Vagina (tissue), 2 donors: ENCODE measurements at regions not wholly inside any gene's neighbourhood (a gene's known extent, or its start where the extent isn't known, plus 50 kb on each side); places are given as distances from the start of the nearest gene placed in this dataset.

ENCODE experiments used
- POLR2A ChIP-seq, 2 donors: fragments of 450-650 bp; IDR thresholded peaks; one replicate each; pipeline ENCODE4 v1.6.1; 2017; ENCODE audit warnings: antibody characterized with exemption in 2 of 2, mild to moderate bottlenecking in 2 of 2, moderate library complexity in 2 of 2
- POLR2AphosphoS5 ChIP-seq, 2 donors: sonication (generic); formaldehyde crosslinking; IDR thresholded peaks; one replicate each; pipeline ENCODE4 v1.9.0; 2017; ENCODE audit warnings: antibody characterized with exemption in 2 of 2, mild to moderate bottlenecking in 2 of 2, low read depth in 1 of 2; ENCODE audit not compliant: insufficient read depth in 1 of 2
- TF ChIP-seq, protein P1 (sequence below), 3 experiments: fragments of 450-650 bp in 2 of 3; fragments of 200-600 bp in 1 of 3; sonication (generic) in 1 of 3; IDR thresholded peaks; one replicate each; pipeline ENCODE4 v1.5.1; 2017 to 2019; ENCODE audit warnings: antibody characterized with exemption in 3 of 3, mild to moderate bottlenecking in 2 of 3, moderate library complexity in 2 of 3

DNA sequence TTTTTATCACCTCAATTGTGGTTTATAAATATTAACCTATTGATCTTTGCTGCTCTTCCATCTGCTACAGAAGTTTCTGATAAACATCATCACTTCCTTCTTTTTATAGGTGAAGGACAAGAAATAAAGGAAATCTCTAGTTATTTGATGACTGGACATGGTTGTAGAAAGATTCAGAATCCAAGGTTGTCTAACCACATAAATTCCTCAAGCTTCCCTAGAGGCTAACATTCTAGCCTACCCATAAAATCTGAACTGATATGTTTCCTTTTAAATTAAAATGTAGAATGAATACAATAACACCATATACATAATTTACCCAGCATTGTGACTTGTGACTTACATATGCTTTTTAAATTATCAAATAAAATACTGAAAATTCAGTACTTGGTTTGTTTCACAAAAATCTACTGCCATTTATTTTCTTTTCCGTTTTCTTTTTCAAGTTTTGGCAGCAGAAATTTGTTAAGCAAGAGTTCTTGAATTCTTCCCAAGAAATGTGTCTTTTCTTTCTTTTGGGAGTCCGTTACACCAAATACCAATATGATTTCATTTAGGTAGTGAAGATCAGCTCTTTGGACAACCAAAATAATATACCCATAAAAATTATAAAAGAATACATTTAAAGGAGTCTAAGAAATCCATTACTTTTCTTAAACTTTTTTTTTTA, 513.2 kb upstream of the ADGRL2 start:
- TF ChIP-seq, protein P1, sequence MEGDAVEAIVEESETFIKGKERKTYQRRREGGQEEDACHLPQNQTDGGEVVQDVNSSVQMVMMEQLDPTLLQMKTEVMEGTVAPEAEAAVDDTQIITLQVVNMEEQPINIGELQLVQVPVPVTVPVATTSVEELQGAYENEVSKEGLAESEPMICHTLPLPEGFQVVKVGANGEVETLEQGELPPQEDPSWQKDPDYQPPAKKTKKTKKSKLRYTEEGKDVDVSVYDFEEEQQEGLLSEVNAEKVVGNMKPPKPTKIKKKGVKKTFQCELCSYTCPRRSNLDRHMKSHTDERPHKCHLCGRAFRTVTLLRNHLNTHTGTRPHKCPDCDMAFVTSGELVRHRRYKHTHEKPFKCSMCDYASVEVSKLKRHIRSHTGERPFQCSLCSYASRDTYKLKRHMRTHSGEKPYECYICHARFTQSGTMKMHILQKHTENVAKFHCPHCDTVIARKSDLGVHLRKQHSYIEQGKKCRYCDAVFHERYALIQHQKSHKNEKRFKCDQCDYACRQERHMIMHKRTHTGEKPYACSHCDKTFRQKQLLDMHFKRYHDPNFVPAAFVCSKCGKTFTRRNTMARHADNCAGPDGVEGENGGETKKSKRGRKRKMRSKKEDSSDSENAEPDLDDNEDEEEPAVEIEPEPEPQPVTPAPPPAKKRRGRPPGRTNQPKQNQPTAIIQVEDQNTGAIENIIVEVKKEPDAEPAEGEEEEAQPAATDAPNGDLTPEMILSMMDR (IDR thresholded peaks at IDR 0.05), result no peak
- TF ChIP-seq POLR2AphosphoS5 (IDR thresholded peaks at IDR 0.05; ENCODE audit: insufficient read depth in 1 of 2, low read depth in 1 of 2) (no peak), POLR2A (IDR thresholded peaks at IDR 0.05) (no peak)
